DND-41 (cell line): ENCODE measurements at regions not wholly inside any gene's neighbourhood (a gene's known extent, or its start where the extent isn't known, plus 50 kb on each side); places are given as distances from the start of the nearest gene placed in this dataset.
"Not testable (repeated sequence)": the region's sequence is repeated elsewhere in the genome, so short reads cannot be mapped to it uniquely, and the experiment has no call there.

ENCODE experiments used
- ATAC-seq: fragments of 200-7000 bp; cut with Tn5 transposase; 3 replicates; pipeline ENCODE4 v1.9.1; 2021; ENCODE audit warnings: low read depth; ENCODE audit not compliant: insufficient read depth
- DNase-seq: peaks from one replicate; pipeline ENCODE4 v3.0.0-alpha.2; 2020
- H2AFZ ChIP-seq: 2 replicates; pipeline ENCODE4 v1.6.0; 2012; ENCODE audit warnings: low read depth, low read length
- H3K27ac ChIP-seq: 2 replicates; pipeline ENCODE4 v1.5.1; 2012; ENCODE audit warnings: low read length, inconsistent platforms
- H3K27me3 ChIP-seq: fragments of 200-600 bp; sonication (generic); 2 replicates; pipeline ENCODE4 v1.6.0; 2012; ENCODE audit warnings: low read length, mild to moderate bottlenecking, inconsistent platforms; ENCODE audit not compliant: insufficient read depth, poor library complexity
- H3K36me3 ChIP-seq: 2 replicates; pipeline ENCODE4 v1.5.1; 2012; ENCODE audit warnings: low read length, inconsistent platforms; ENCODE audit not compliant: insufficient read depth
- H3K4me1 ChIP-seq: 2 replicates; pipeline ENCODE4 v1.5.1; 2012; ENCODE audit warnings: mild to moderate bottlenecking, low read length; ENCODE audit not compliant: insufficient read depth
- H3K4me2 ChIP-seq: 2 replicates; pipeline ENCODE4 v1.6.0; 2012; ENCODE audit warnings: mild to moderate bottlenecking, moderate library complexity, low read length, inconsistent platforms; ENCODE audit not compliant: insufficient read depth
- H3K4me3 ChIP-seq, 2 experiments: fragments of 200-600 bp in 1 of 2; shearing (Covaris generic) in 1 of 2; 2 replicates each; pipeline ENCODE4 v1.5.1; 2012 to 2016; ENCODE audit warnings: inconsistent platforms in 2 of 2, low read length in 2 of 2, mild to moderate bottlenecking in 2 of 2, low read depth in 1 of 2, moderate library complexity in 1 of 2
- H3K79me2 ChIP-seq: 2 replicates; pipeline ENCODE4 v1.6.0; 2012; ENCODE audit warnings: low read length, inconsistent platforms; ENCODE audit not compliant: insufficient read depth
- H3K9ac ChIP-seq: 2 replicates; pipeline ENCODE4 v1.6.0; 2012; ENCODE audit warnings: low read depth, mild to moderate bottlenecking, inconsistent platforms, low read length, moderate library complexity
- H3K9me3 ChIP-seq: 2 replicates; pipeline ENCODE4 v1.5.1; 2012; ENCODE audit warnings: low read length, moderate library complexity, mild to moderate bottlenecking, inconsistent platforms; ENCODE audit not compliant: insufficient read depth, severe bottlenecking
- H4K20me1 ChIP-seq: 2 replicates; pipeline ENCODE4 v1.6.0; 2012; ENCODE audit warnings: low read length; ENCODE audit not compliant: insufficient read depth
- CTCF ChIP-seq: IDR thresholded peaks from 2 replicates; pipeline ENCODE4 v1.5.1; 2012; ENCODE audit warnings: borderline replicate concordance, low read length, moderate library complexity, mild to moderate bottlenecking; ENCODE audit not compliant: poor library complexity, severe bottlenecking; ENCODE audit errors: extremely low read depth
- EZH2 ChIP-seq: IDR thresholded peaks from 3 replicates; pipeline ENCODE4 v1.6.1; 2012; ENCODE audit warnings: borderline replicate concordance, low read depth, mild to moderate bottlenecking, moderate library complexity, low read length, inconsistent platforms; ENCODE audit not compliant: severe bottlenecking

GRCh38 chr6:134389129-134389528 lies 71.2 kb upstream of the SGK1 start:
- H4K20me1 ChIP-seq, result no peaks in the 10 kb centered on the region
- no peak overlapping the region for H3K4me3 ChIP-seq
- H3K9me3 ChIP-seq, result no peaks in the 10 kb centered on the region
- no peak overlapping the region for H3K27ac ChIP-seq
- H3K4me2 ChIP-seq, result no peak overlapping the region
- DNase-seq (no peak), ATAC-seq (no peak)
- no peak overlapping the region for H3K9ac ChIP-seq
- H2AFZ ChIP-seq, result no peak overlapping the region
- no peak for TF ChIP-seq EZH2
- TF ChIP-seq CTCF, result no peak
- no peaks in the 10 kb centered on the region for H3K36me3 ChIP-seq
- no peaks in the 10 kb centered on the region for H3K4me1 ChIP-seq
- no peaks in the 10 kb centered on the region for H3K27me3 ChIP-seq
- H3K79me2 ChIP-seq, result no peaks in the 10 kb centered on the region

- not testable (repeated sequence) for H3K9ac ChIP-seq, H3K27me3 ChIP-seq, H3K4me3 ChIP-seq, H3K9me3 ChIP-seq, H3K4me2 ChIP-seq, H3K36me3 ChIP-seq, ATAC-seq, DNase-seq, H3K79me2 ChIP-seq, H3K27ac ChIP-seq, H4K20me1 ChIP-seq, H3K4me1 ChIP-seq
- 0 out of 2 replicates have a peak overlapping the region, but pooled peaks have one; percentile 4 for H2AFZ ChIP-seq
Observed at GRCh38 chr6:134386482-134386881, 68.6 kb upstream of the SGK1 start.

GRCh38 chr6:134381959-134382358 lies 64.0 kb upstream of the SGK1 start:
- no peak overlapping the region for H2AFZ ChIP-seq
- no peaks in the 10 kb centered on the region for H4K20me1 ChIP-seq
- no peak overlapping the region for H3K4me2 ChIP-seq
- no peaks in the 10 kb centered on the region for H3K36me3 ChIP-seq
- H3K79me2 ChIP-seq, result no peaks in the 10 kb centered on the region
- H3K27me3 ChIP-seq, result no peaks in the 10 kb centered on the region
- H3K4me1 ChIP-seq, result peaks cover 6% of the 10 kb centered on the region
- H3K9me3 ChIP-seq, result no peaks in the 10 kb centered on the region
- H3K4me3 ChIP-seq, result no peak overlapping the region
- no peak for TF ChIP-seq CTCF
- no peak for TF ChIP-seq EZH2
- H3K9ac ChIP-seq, result no peak overlapping the region
- no peak for DNase-seq
- no peak overlapping the region for H3K27ac ChIP-seq
- no peak for ATAC-seq

GRCh38 chr6:134379599-134379998 lies 61.7 kb upstream of the SGK1 start:
- DNase-seq (no peak), ATAC-seq (no peak)
- Histone ChIP-seq H3K27ac (no peak overlapping the region), H3K4me3 (no peak overlapping the region), H3K4me2 (no peak overlapping the region), H3K4me1 (peaks cover 17% of the 10 kb centered on the region), H3K79me2 (no peaks in the 10 kb centered on the region), H4K20me1 (no peaks in the 10 kb centered on the region), H3K9ac (no peak overlapping the region), H3K27me3 (no peaks in the 10 kb centered on the region), H3K9me3 (no peaks in the 10 kb centered on the region), H2AFZ (no peak overlapping the region), H3K36me3 (no peaks in the 10 kb centered on the region)
- TF ChIP-seq EZH2 (no peak), CTCF (no peak)
